H1 (cell line): ENCODE measurements at regions not wholly inside any gene's neighbourhood (a gene's known extent, or its start where the extent isn't known, plus 50 kb on each side); places are given as distances from the start of the nearest gene placed in this dataset.

ENCODE experiments used
- HDAC6 ChIP-seq: IDR thresholded peaks from one replicate; pipeline ENCODE4 v1.7.1; 2012; ENCODE audit warnings: low read depth, mild to moderate bottlenecking, inconsistent platforms, low read length, moderate library complexity
- POLR2AphosphoS5 ChIP-seq: IDR thresholded peaks from 2 replicates; pipeline ENCODE4 v1.6.1; 2011; ENCODE audit warnings: low read depth, low read length
- RAD21 ChIP-seq, 2 experiments: IDR thresholded peaks in 1 of 2; conservative IDR thresholded peaks in 1 of 2; 2 replicates each; pipeline ENCODE4 v1.6.1; 2011; ENCODE audit warnings: low read depth in 2 of 2, low read length in 2 of 2, improper control_type of control experiment in 1 of 2, inconsistent platforms in 1 of 2, mild to moderate bottlenecking in 1 of 2, moderate library complexity in 1 of 2
- TF ChIP-seq, protein P1 (sequence below): IDR thresholded peaks from 2 replicates; pipeline ENCODE4 v1.6.1; 2011; ENCODE audit warnings: low read length, improper control_type of control experiment

- TF ChIP-seq, protein P1, sequence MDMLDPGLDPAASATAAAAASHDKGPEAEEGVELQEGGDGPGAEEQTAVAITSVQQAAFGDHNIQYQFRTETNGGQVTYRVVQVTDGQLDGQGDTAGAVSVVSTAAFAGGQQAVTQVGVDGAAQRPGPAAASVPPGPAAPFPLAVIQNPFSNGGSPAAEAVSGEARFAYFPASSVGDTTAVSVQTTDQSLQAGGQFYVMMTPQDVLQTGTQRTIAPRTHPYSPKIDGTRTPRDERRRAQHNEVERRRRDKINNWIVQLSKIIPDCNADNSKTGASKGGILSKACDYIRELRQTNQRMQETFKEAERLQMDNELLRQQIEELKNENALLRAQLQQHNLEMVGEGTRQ, result no peak
- TF ChIP-seq RAD21 (IDR thresholded peaks at IDR 0.05 in 1 of 2, conservative IDR thresholded peaks at IDR 0.05 in 1 of 2; ENCODE audit: low read depth in 2 of 2, low read length in 2 of 2), result no peak
- TF ChIP-seq POLR2AphosphoS5, result no peak
- TF ChIP-seq HDAC6, result no peak
Measured at GRCh38 chr2:226251661-226252060, 548.0 kb downstream of the IRS1 start (continued).
